DMS 273 (cell line): ENCODE measurements at regions not wholly inside any gene's neighbourhood (a gene's known extent, or its start where the extent isn't known, plus 50 kb on each side); places are given as distances from the start of the nearest gene placed in this dataset.

Source experiments
- DNase-seq: peaks from one replicate; lab custom pipeline; 2025; ENCODE audit not compliant: unreplicated experiment; lab: John Stamatoyannopoulos, UW

DNA sequence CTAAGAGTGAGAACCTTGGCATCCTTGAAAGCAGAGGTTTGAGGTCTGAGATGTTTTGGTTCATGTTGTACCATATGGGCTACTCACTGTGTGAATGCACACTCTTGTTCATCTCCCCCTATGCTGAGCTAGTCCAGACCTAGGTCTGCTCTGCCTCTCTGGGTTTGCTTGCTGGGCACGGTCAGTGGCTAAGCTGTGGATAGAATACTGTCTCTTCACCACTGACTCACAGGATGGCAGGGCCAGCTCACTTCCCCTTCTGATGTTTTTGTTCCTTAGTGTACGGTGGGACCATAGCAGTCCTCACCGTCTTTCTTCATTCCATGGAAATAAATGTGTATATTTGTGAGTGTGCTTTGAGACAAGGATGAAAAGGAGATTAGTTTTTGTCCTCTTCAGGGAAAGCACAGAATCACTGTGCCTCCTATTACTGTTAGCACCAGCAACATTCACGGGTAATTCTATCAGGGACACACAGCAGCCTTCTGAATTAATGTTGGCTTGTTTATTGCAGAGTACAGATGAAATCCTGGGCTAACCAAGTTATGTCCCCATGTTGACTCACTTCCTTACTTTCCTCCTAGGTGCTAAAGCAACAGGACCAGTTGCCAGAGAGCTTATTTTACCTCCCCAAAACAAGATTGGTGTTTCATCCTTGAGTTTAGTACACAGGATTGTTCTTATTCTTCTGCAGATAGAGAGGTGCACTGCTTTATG is 56.9 kb upstream of the IVNS1ABP start:
- no peak for DNase-seq

DNA sequence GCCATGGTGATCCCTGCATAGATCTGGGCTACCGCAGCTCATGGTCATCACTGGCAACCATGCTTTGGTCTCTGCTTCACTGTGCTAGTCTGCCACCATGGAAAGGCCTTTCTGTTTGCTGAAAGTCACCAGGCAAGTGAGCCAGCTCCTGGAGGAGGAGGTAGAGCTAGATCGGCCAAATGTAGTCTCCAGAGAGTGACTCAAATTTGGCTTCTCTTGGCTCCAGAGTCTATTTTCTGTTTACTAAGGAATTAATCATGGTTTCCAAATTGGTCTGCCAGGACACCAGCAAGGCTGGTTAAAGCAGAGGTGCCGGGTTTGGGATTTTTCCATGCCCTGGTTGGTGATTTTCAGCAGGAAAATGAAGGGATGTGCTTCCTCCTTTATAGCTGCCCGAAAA is 52.7 kb upstream of the IVNS1ABP start:
- no peak for DNase-seq

- no peak for DNase-seq
Measured at GRCh38 chr1:185368913-185369491, 52.0 kb upstream of the IVNS1ABP start.

- no peak for DNase-seq
Measured at GRCh38 chr1:185368313-185368855, 51.3 kb upstream of the IVNS1ABP start.

DNA sequence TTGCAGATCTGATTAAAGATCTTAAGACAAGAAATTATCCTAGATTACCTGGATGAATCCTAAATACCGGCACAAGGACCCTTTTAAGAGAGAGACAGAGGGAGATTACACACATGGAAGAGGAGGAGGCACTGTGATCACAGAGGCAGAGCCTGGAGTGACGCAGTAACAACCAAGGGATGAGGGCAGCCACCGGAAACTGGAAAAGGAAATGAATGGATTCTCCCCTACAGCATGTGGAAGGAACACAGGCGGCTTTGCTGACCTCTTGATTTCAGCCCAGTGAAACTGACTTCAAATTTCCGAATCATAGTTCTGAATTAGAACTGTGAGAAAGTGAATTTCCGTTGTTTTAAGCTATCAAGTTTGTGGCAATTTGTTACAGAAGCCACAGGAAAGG is 50.2 kb upstream of the IVNS1ABP start:
- DNase-seq = no peak
